K562 (cell line): ENCODE measurements at regions not wholly inside any gene's neighbourhood (a gene's known extent, or its start where the extent isn't known, plus 50 kb on each side); places are given as distances from the start of the nearest gene placed in this dataset.

Experiments
- ATAC-seq: fragments of 200-7000 bp; cut with Tn5 transposase; 3 replicates; pipeline ENCODE4 v1.9.1; 2020; ENCODE audit warnings: moderate library complexity
- BruUV-seq: library from RNA; stranded (reverse); fragments of 400-500 nt; replicated peaks from 2 replicates; lab custom pipeline; 2021; lab: Mats Ljungman, UMichigan
- CTCF ChIA-PET: fragments of 300-600 bp; formaldehyde crosslinking; extraction: SDS; loops from one replicate; lab custom pipeline; 2021; ENCODE audit warnings: low intra/inter-chr PET ratio; lab: Yijun Ruan, JAX
- POLR2A ChIA-PET: fragments of 300-600, 350-650 bp; sonication (Branson Sonifier 250); formaldehyde crosslinking; extraction: SDS; loops from one replicate; lab custom pipeline; 2021; ENCODE audit warnings: antibody characterized with exemption, inconsistent platforms; lab: Yijun Ruan, JAX
- DNase-seq, 4 experiments: peaks; one replicate each; pipeline versions ENCODE4 v3.0.0 to v3.0.0-alpha.2; 2011 to 2018; ENCODE audit warnings: low spot score in 3 of 4, mixed read lengths in 3 of 4; ENCODE audit errors: extremely low read depth in 1 of 4
- FAIRE-seq: peaks from 2 replicates; lab custom pipeline; 2011; peaks lifted over from hg19 to GRCh38; lab: Jason Lieb, UNC
- H2AFZ ChIP-seq: 2 replicates; pipeline ENCODE4 v1.6.0; 2011; ENCODE audit warnings: low read depth, low read length, control low read depth, inconsistent platforms
- H3K27ac ChIP-seq: fragments of 200-600 bp; 3 replicates; pipeline ENCODE4 v1.8.0; 2011; ENCODE audit warnings: low read depth, mild to moderate bottlenecking, control low read depth, inconsistent platforms, low read length, moderate library complexity, mixed read lengths; ENCODE audit errors: extremely low read depth
- H3K27me3 ChIP-seq, 2 experiments: fragments of 300-600 bp in 1 of 2; 2 replicates in 1 of 2; 3 replicates in 1 of 2; pipeline versions ENCODE4 v1.6.0 to v1.8.0; 2011; ENCODE audit warnings: inconsistent platforms in 2 of 2, low read length in 2 of 2, mild to moderate bottlenecking in 1 of 2, mixed read lengths in 1 of 2, moderate library complexity in 1 of 2; ENCODE audit not compliant: control insufficient read depth in 2 of 2, insufficient read depth in 2 of 2
- H3K36me3 ChIP-seq: fragments of 300-600 bp; 3 replicates; pipeline ENCODE4 v1.8.0; 2011; ENCODE audit warnings: mild to moderate bottlenecking, low read length, inconsistent platforms; ENCODE audit not compliant: control insufficient read depth, insufficient read depth
- H3K4me1 ChIP-seq, 2 experiments: fragments of 200-600 bp in 1 of 2; replicated peaks in 1 of 2; 2 replicates in 1 of 2; 3 replicates in 1 of 2; pipeline versions ENCODE4 v1.5.1 to v1.8.0; 2011; ENCODE audit warnings: inconsistent platforms in 2 of 2, low read length in 2 of 2, mild to moderate bottlenecking in 1 of 2, mixed read lengths in 1 of 2, moderate library complexity in 1 of 2; ENCODE audit not compliant: control insufficient read depth in 2 of 2, insufficient read depth in 2 of 2
- H3K4me2 ChIP-seq: 2 replicates; pipeline ENCODE4 v1.6.1; 2011; ENCODE audit warnings: low read length, control low read depth, inconsistent platforms, mixed read lengths; ENCODE audit not compliant: insufficient read depth
- H3K4me3 ChIP-seq: fragments of 200-600 bp; sonication (generic), shearing (Covaris generic); 2 replicates; pipeline ENCODE4 v1.5.1; 2016; ENCODE audit warnings: control low read depth, inconsistent platforms
- H3K79me2 ChIP-seq: fragments of 200-600 bp; 3 replicates; pipeline ENCODE4 v1.8.0; 2011; ENCODE audit warnings: low read length, inconsistent platforms; ENCODE audit not compliant: control insufficient read depth, insufficient read depth
- H3K9ac ChIP-seq, 2 experiments: 2 replicates each; pipeline versions ENCODE4 v1.6.0 to v1.6.1; 2011; ENCODE audit warnings: low read depth in 2 of 2, low read length in 2 of 2, control low read depth in 1 of 2, inconsistent platforms in 1 of 2, mild to moderate bottlenecking in 1 of 2, mixed read lengths in 1 of 2; ENCODE audit not compliant: insufficient read depth in 1 of 2
- H3K9me1 ChIP-seq: one replicate; pipeline ENCODE4 v1.6.0; 2011; ENCODE audit warnings: inconsistent platforms, mild to moderate bottlenecking, low read length, moderate library complexity; ENCODE audit not compliant: control insufficient read depth, insufficient read depth
- H3K9me3 ChIP-seq: replicated peaks from 2 replicates; pipeline ENCODE4 v1.5.1; 2011; ENCODE audit warnings: low read depth, low read length, inconsistent platforms; ENCODE audit not compliant: control insufficient read depth, insufficient read depth
- H4K20me1 ChIP-seq: replicated peaks from 2 replicates; pipeline ENCODE4 v1.6.1; 2011; ENCODE audit warnings: low read length, inconsistent platforms, mixed read lengths; ENCODE audit not compliant: control insufficient read depth, insufficient read depth
- BMI1 ChIP-seq: fragments of 150-350 bp; IDR thresholded peaks from 2 replicates; pipeline ENCODE4 v1.6.1; 2014; ENCODE audit warnings: low read length
- E2F3 ChIP-seq: fragments of 250-450 bp; sonication (Bioruptor Pico); IDR thresholded peaks from 2 replicates; pipeline ENCODE4 v1.4.0; 2020; ENCODE audit warnings: mild to moderate bottlenecking
- IRF9 ChIP-seq: fragments of 450-650 bp; IDR thresholded peaks from 2 replicates; pipeline ENCODE4 v1.6.1; 2016; ENCODE audit warnings: missing biosample characterization, missing genetic modification characterization
- MTF1 ChIP-seq: fragments of 250-450 bp; sonication (Bioruptor Pico); IDR thresholded peaks from 2 replicates; pipeline ENCODE4 v1.9.0; 2021; ENCODE audit warnings: moderate library complexity, mild to moderate bottlenecking, inconsistent platforms, borderline replicate concordance
- NONO ChIP-seq, 2 experiments: fragments of 200-400 bp in 1 of 2; fragments of 450-650 bp in 1 of 2; formaldehyde crosslinking in 1 of 2; IDR thresholded peaks; 2 replicates each; pipeline ENCODE4 v1.6.1; 2017; ENCODE audit warnings: low read depth in 2 of 2, mild to moderate bottlenecking in 2 of 2, moderate library complexity in 2 of 2, low read length in 1 of 2
- SMARCA5 ChIP-seq: fragments of 450-650 bp; IDR thresholded peaks from 2 replicates; pipeline ENCODE4 v1.6.1; 2016
- ZNF12 ChIP-seq: sonication (generic); formaldehyde crosslinking; IDR thresholded peaks from 2 replicates; pipeline ENCODE4 v1.4.0; 2020; ENCODE audit warnings: mild to moderate bottlenecking, missing genetic modification reagents
- ZNF277 ChIP-seq: fragments of 250-450 bp; sonication (Bioruptor Pico); IDR thresholded peaks from 2 replicates; pipeline ENCODE4 v1.8.0; 2022; ENCODE audit warnings: inconsistent platforms, mild to moderate bottlenecking, moderate library complexity, borderline replicate concordance
- ZNF444 ChIP-seq: fragments of 250-450 bp; sonication (Bioruptor Pico); IDR thresholded peaks from 2 replicates; pipeline ENCODE4 v1.4.0; 2020; ENCODE audit warnings: mild to moderate bottlenecking, moderate library complexity
- ZNF589 ChIP-seq: fragments of 200-800 bp; sonication (Bioruptor generic); IDR thresholded peaks from 2 replicates; pipeline ENCODE4 v1.6.1; 2016; ENCODE audit warnings: low read depth, missing genetic modification characterization, missing compliant biosample characterization
- WGBS: fragments of 100-300 bp; shearing (Covaris generic); methylation state at CpG from one replicate; pipeline ENCODE4 v1.1.6; 2016; ENCODE audit warnings: low coverage, mixed read lengths; ENCODE audit not compliant: insufficient coverage; ENCODE audit errors: missing lambda C conversion rate; 5-methylcytosine and 5-hydroxymethylcytosine counted together
- in situ Hi-C: fragments of 300-500 bp; cut with MboI; formaldehyde crosslinking; loops from 4 replicates; pipeline ENCODE4 v1.15.0; 2018; ENCODE audit warnings: inconsistent platforms, mixed read lengths
- intact Hi-C: fragments of 100-400 bp; cut with micrococcal nuclease; formaldehyde crosslinking; loops from 2 replicates; pipeline ENCODE4 v1.14.2; 2022
- TF ChIP-seq, protein P1 (sequence below): sonication (generic); formaldehyde crosslinking; IDR thresholded peaks from 2 replicates; pipeline ENCODE4 v1.8.0; 2023; ENCODE audit warnings: mild to moderate bottlenecking, missing genetic modification reagents
- TF ChIP-seq, protein P2 (sequence below): fragments of 450-650 bp; IDR thresholded peaks from one replicate; pipeline ENCODE4 v1.6.1; 2018; ENCODE audit warnings: mild to moderate bottlenecking, moderate library complexity; ENCODE audit not compliant: partially characterized antibody

GRCh38 chr10:113982769-113983168 lies 60.9 kb upstream of the ADRB1 start:
- Histone ChIP-seq H3K4me2 (no peak overlapping the region), H3K79me2 (no peaks in the 10 kb centered on the region), H4K20me1 (no peaks in the 10 kb centered on the region), H3K4me3 (no peak overlapping the region), H3K36me3 (no peaks in the 10 kb centered on the region), H3K27me3 (peaks cover 0 to 13% of the 10 kb centered on the region in 2 experiments; a peak in 2 of 5 replicates), H3K9me3 (no peaks in the 10 kb centered on the region), H3K9me1 (no peaks in the 10 kb centered on the region), H2AFZ (no peak overlapping the region), H3K4me1 (no peaks in the 10 kb centered on the region), H3K27ac (no peak overlapping the region), H3K9ac (no peak overlapping the region)
- in situ Hi-C loops = no loop called here
- DNase-seq (no peak), FAIRE-seq (no peak), ATAC-seq (no peak)
- POLR2A ChIA-PET = no interaction called here
- intact Hi-C loops = loop anchor here (10.0 kb wide), 1 partner anchor 112 kb away; no protein-coding TSS in a partner anchor
- WGBS = 3% methylated on average over 3 of the region's 4 CpGs
- CTCF ChIA-PET = no interaction called here
- BruUV-seq = no TSS peak
- TF ChIP-seq, protein P1, sequence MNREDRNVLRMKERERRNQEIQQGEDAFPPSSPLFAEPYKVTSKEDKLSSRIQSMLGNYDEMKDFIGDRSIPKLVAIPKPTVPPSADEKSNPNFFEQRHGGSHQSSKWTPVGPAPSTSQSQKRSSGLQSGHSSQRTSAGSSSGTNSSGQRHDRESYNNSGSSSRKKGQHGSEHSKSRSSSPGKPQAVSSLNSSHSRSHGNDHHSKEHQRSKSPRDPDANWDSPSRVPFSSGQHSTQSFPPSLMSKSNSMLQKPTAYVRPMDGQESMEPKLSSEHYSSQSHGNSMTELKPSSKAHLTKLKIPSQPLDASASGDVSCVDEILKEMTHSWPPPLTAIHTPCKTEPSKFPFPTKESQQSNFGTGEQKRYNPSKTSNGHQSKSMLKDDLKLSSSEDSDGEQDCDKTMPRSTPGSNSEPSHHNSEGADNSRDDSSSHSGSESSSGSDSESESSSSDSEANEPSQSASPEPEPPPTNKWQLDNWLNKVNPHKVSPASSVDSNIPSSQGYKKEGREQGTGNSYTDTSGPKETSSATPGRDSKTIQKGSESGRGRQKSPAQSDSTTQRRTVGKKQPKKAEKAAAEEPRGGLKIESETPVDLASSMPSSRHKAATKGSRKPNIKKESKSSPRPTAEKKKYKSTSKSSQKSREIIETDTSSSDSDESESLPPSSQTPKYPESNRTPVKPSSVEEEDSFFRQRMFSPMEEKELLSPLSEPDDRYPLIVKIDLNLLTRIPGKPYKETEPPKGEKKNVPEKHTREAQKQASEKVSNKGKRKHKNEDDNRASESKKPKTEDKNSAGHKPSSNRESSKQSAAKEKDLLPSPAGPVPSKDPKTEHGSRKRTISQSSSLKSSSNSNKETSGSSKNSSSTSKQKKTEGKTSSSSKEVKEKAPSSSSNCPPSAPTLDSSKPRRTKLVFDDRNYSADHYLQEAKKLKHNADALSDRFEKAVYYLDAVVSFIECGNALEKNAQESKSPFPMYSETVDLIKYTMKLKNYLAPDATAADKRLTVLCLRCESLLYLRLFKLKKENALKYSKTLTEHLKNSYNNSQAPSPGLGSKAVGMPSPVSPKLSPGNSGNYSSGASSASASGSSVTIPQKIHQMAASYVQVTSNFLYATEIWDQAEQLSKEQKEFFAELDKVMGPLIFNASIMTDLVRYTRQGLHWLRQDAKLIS (CRISPR knock-in tag) = no peak
- TF ChIP-seq ZNF444 (CRISPR knock-in tag) (no peak), ZNF589 (CRISPR knock-in tag) (no peak), BMI1 (no peak), ZNF277 (CRISPR knock-in tag) (no peak), SMARCA5 (no peak), ZNF12 (CRISPR knock-in tag) (no peak), E2F3 (no peak), MTF1 (CRISPR knock-in tag) (no peak), IRF9 (no peak), NONO (IDR thresholded peaks at IDR 0.05; ENCODE audit: low read depth in 2 of 2, low read length in 1 of 2) (no peak)
- TF ChIP-seq, protein P2, sequence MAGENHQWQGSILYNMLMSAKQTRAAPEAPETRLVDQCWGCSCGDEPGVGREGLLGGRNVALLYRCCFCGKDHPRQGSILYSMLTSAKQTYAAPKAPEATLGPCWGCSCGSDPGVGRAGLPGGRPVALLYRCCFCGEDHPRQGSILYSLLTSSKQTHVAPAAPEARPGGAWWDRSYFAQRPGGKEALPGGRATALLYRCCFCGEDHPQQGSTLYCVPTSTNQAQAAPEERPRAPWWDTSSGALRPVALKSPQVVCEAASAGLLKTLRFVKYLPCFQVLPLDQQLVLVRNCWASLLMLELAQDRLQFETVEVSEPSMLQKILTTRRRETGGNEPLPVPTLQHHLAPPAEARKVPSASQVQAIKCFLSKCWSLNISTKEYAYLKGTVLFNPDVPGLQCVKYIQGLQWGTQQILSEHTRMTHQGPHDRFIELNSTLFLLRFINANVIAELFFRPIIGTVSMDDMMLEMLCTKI = no peak
